ENCODE measurements at regions not wholly inside any gene's neighbourhood (a gene's known extent, or its start where the extent isn't known, plus 50 kb on each side); places are given as distances from the start of the nearest gene placed in this dataset.

- TF ChIP-seq CTCF (IDR thresholded peaks at IDR 0.05; ENCODE audit: low read depth, low read length) (no peak), POLR2A (IDR thresholded peaks at IDR 0.05; ENCODE audit: extremely low read depth, insufficient read length) (no peak)
- TF ChIP-seq, protein P1, sequence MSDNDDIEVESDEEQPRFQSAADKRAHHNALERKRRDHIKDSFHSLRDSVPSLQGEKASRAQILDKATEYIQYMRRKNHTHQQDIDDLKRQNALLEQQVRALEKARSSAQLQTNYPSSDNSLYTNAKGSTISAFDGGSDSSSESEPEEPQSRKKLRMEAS (IDR thresholded peaks at IDR 0.05; ENCODE audit: low read depth, low read length) = no peak
Observed at GRCh38 chr7:35482231-35482630, 212.7 kb downstream of the HERPUD2 start.

All from NB4 (cell line).